ENCODE measurements at regions not wholly inside any gene's neighbourhood (a gene's known extent, or its start where the extent isn't known, plus 50 kb on each side); places are given as distances from the start of the nearest gene placed in this dataset.

DNA sequence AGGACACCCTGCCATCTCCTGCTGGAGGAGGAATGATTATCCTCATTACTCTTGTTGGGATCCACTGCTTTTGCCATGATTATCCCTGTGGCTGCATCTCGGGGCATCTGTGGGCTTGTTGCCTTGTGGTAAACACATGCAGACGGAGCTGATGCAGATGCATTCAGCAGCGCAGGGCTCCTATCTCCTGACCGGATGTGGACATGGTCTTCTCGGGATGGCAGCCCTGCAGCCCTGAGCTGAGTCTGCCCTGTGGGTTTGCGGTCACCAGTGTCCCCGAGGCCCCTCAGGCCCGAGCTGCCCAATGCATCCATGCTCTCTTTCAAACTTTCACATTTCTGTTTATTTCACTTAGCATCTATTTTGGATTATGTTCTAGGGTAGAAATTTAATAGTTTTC, 250.4 kb upstream of the IRX1 start:
- no peak for TF ChIP-seq GATA2 (CRISPR knock-in tag; IDR thresholded peaks at IDR 0.05)
- no peak for TF ChIP-seq ETS1 (conservative IDR thresholded peaks at IDR 0.05; ENCODE audit: control insufficient read depth, low read depth, low read length)
